H9 (cell line): ENCODE measurements at regions not wholly inside any gene's neighbourhood (a gene's known extent, or its start where the extent isn't known, plus 50 kb on each side); places are given as distances from the start of the nearest gene placed in this dataset.

Experiments used
- DNase-seq: peaks from one replicate; pipeline ENCODE4 v3.0.0-alpha.2; 2017
- H2AFZ ChIP-seq: one replicate; pipeline ENCODE4 v1.6.1; 2013; ENCODE audit warnings: mild to moderate bottlenecking, low read length, control low read depth, moderate library complexity
- H2AK5ac ChIP-seq: 2 replicates; pipeline ENCODE4 v1.6.1; 2013; ENCODE audit warnings: low read length, control low read depth, mixed read lengths; ENCODE audit not compliant: insufficient read length
- H2BK120ac ChIP-seq: one replicate; pipeline ENCODE4 v1.6.1; 2013; ENCODE audit warnings: low read depth, mild to moderate bottlenecking, low read length, control low read depth, inconsistent platforms; ENCODE audit not compliant: poor library complexity, severe bottlenecking
- H2BK12ac ChIP-seq: 2 replicates; pipeline ENCODE4 v1.6.1; 2013; ENCODE audit warnings: low read length, control low read depth, mixed read lengths, low read depth; ENCODE audit not compliant: insufficient read length
- H2BK15ac ChIP-seq: 2 replicates; pipeline ENCODE4 v1.6.1; 2013; ENCODE audit warnings: low read depth, low read length, control low read depth
- H2BK20ac ChIP-seq: one replicate; pipeline ENCODE4 v1.6.1; 2013; ENCODE audit warnings: low read depth, mild to moderate bottlenecking, low read length, control low read depth, inconsistent platforms; ENCODE audit not compliant: poor library complexity, severe bottlenecking
- H2BK5ac ChIP-seq: 2 replicates; pipeline ENCODE4 v1.6.1; 2013; ENCODE audit warnings: low read length, control low read depth, mixed read lengths; ENCODE audit not compliant: insufficient read length
- H3K14ac ChIP-seq: 2 replicates; pipeline ENCODE4 v1.6.1; 2013; ENCODE audit warnings: low read length, control low read depth; ENCODE audit not compliant: insufficient read depth
- H3K18ac ChIP-seq: 2 replicates; pipeline ENCODE4 v1.6.1; 2013; ENCODE audit warnings: low read depth, mild to moderate bottlenecking, mixed read lengths, low read length, control low read depth; ENCODE audit not compliant: insufficient read length
- H3K23ac ChIP-seq: 2 replicates; pipeline ENCODE4 v1.6.1; 2013; ENCODE audit warnings: low read length, control low read depth, mixed read lengths, low read depth; ENCODE audit not compliant: insufficient read length
- H3K23me2 ChIP-seq: 2 replicates; pipeline ENCODE4 v1.6.1; 2013; ENCODE audit warnings: low read depth, mild to moderate bottlenecking, mixed read lengths, low read length, control low read depth; ENCODE audit not compliant: insufficient read length, poor library complexity, severe bottlenecking
- H3K27ac ChIP-seq: 2 replicates; pipeline ENCODE4 v1.5.1; 2013; ENCODE audit warnings: low read length, control low read depth, mixed read lengths, low read depth; ENCODE audit not compliant: insufficient read length
- H3K27me3 ChIP-seq: 2 replicates; pipeline ENCODE4 v1.6.1; 2013; ENCODE audit warnings: low read length, control low read depth, inconsistent platforms; ENCODE audit not compliant: insufficient read depth
- H3K4ac ChIP-seq: 2 replicates; pipeline ENCODE4 v1.6.1; 2013; ENCODE audit warnings: low read depth, mild to moderate bottlenecking, control low read depth, inconsistent platforms, low read length, moderate library complexity
- H3K4me1 ChIP-seq: 2 replicates; pipeline ENCODE4 v1.6.1; 2013; ENCODE audit warnings: low read length, control low read depth, inconsistent platforms; ENCODE audit not compliant: insufficient read depth
- H3K4me2 ChIP-seq: 2 replicates; pipeline ENCODE4 v1.6.1; 2013; ENCODE audit warnings: low read length, control low read depth, mixed read lengths; ENCODE audit not compliant: insufficient read length, insufficient read depth
- H3K56ac ChIP-seq: 2 replicates; pipeline ENCODE4 v1.6.1; 2013; ENCODE audit warnings: low read depth, mild to moderate bottlenecking, mixed read lengths, low read length, control low read depth; ENCODE audit not compliant: insufficient read length
- H3K79me1 ChIP-seq: 2 replicates; pipeline ENCODE4 v1.6.1; 2013; ENCODE audit warnings: low read depth, mild to moderate bottlenecking, moderate library complexity, low read length, control low read depth, inconsistent platforms; ENCODE audit not compliant: insufficient read depth, poor library complexity, severe bottlenecking
- H3K79me2 ChIP-seq: 2 replicates; pipeline ENCODE4 v1.6.1; 2013; ENCODE audit warnings: low read length, control low read depth, inconsistent platforms; ENCODE audit not compliant: insufficient read depth
- H3K9ac ChIP-seq: 2 replicates; pipeline ENCODE4 v1.6.1; 2013; ENCODE audit warnings: low read length, control low read depth, mixed read lengths; ENCODE audit not compliant: insufficient read length; ENCODE audit errors: extremely low read depth
- H3K9me3 ChIP-seq: one replicate; pipeline ENCODE4 v1.6.1; 2013; ENCODE audit warnings: low read depth, low read length, inconsistent platforms; ENCODE audit not compliant: control insufficient read depth
- H3T11ph ChIP-seq: one replicate; pipeline ENCODE4 v1.6.1; 2013; ENCODE audit warnings: mild to moderate bottlenecking, low read length, control low read depth, inconsistent platforms
- H4K20me1 ChIP-seq: one replicate; pipeline ENCODE4 v1.6.1; 2013; ENCODE audit not compliant: control insufficient read depth, insufficient read length, insufficient read depth
- H4K5ac ChIP-seq: 2 replicates; pipeline ENCODE4 v1.6.1; 2013; ENCODE audit warnings: low read depth, mild to moderate bottlenecking, mixed read lengths, low read length, control low read depth; ENCODE audit not compliant: insufficient read length
- H4K8ac ChIP-seq: replicated peaks from 2 replicates; pipeline ENCODE4 v1.6.1; 2013; ENCODE audit warnings: low read length, control low read depth, mixed read lengths, low read depth; ENCODE audit not compliant: insufficient read length
- H4K91ac ChIP-seq: 2 replicates; pipeline ENCODE4 v1.6.1; 2013; ENCODE audit warnings: low read depth, mild to moderate bottlenecking, moderate library complexity, mixed read lengths, low read length, control low read depth; ENCODE audit not compliant: insufficient read length
- H3K27ac Mint-ChIP-seq, 3 experiments: 2 replicates in 2 of 3; 3 replicates in 1 of 3; pipeline ENCODE4 v1.8.0; 2020 to 2021; ENCODE audit warnings: mixed read lengths in 3 of 3, mild to moderate bottlenecking in 1 of 3, moderate library complexity in 1 of 3
- H3K27me3 Mint-ChIP-seq: 2 replicates; pipeline ENCODE4 v1.8.0; 2021; ENCODE audit warnings: low read depth, mild to moderate bottlenecking, moderate library complexity, mixed read lengths
- H3K36me3 Mint-ChIP-seq, 3 experiments: 2 replicates in 2 of 3; 3 replicates in 1 of 3; pipeline ENCODE4 v1.8.0; 2020 to 2021; ENCODE audit warnings: low read depth in 3 of 3, mixed read lengths in 3 of 3; ENCODE audit not compliant: insufficient read depth in 1 of 3
- H3K4me1 Mint-ChIP-seq, 2 experiments: 2 replicates each; pipeline ENCODE4 v1.8.0; 2020; ENCODE audit warnings: mixed read lengths in 2 of 2
- H3K4me3 Mint-ChIP-seq, 2 experiments: 2 replicates in 1 of 2; 3 replicates in 1 of 2; pipeline ENCODE4 v1.8.0; 2020 to 2021; ENCODE audit warnings: mild to moderate bottlenecking in 2 of 2, mixed read lengths in 2 of 2, moderate library complexity in 1 of 2
- H3K9me3 Mint-ChIP-seq, 2 experiments: 2 replicates in 1 of 2; 3 replicates in 1 of 2; pipeline ENCODE4 v1.8.0; 2020; ENCODE audit warnings: mild to moderate bottlenecking in 2 of 2, mixed read lengths in 2 of 2, moderate library complexity in 1 of 2
- WGBS: extraction: QIAGEN DNeasy Blood & Tissue Kit; methylation state at CpG from one replicate; pipeline ENCODE4 v1.1.7; 2013; ENCODE audit warnings: missing lambda C conversion rate, low lambda C conversion rate, mixed read lengths; ENCODE audit not compliant: insufficient read length; ENCODE audit errors: extremely low coverage; 5-methylcytosine and 5-hydroxymethylcytosine counted together
- TF ChIP-seq, protein P1 (sequence below): fragments of 200-600 bp; sonication (generic); conservative IDR thresholded peaks from 3 replicates; pipeline ENCODE4 v1.8.0; 2021; ENCODE audit warnings: antibody characterized with exemption, mild to moderate bottlenecking

DNA sequence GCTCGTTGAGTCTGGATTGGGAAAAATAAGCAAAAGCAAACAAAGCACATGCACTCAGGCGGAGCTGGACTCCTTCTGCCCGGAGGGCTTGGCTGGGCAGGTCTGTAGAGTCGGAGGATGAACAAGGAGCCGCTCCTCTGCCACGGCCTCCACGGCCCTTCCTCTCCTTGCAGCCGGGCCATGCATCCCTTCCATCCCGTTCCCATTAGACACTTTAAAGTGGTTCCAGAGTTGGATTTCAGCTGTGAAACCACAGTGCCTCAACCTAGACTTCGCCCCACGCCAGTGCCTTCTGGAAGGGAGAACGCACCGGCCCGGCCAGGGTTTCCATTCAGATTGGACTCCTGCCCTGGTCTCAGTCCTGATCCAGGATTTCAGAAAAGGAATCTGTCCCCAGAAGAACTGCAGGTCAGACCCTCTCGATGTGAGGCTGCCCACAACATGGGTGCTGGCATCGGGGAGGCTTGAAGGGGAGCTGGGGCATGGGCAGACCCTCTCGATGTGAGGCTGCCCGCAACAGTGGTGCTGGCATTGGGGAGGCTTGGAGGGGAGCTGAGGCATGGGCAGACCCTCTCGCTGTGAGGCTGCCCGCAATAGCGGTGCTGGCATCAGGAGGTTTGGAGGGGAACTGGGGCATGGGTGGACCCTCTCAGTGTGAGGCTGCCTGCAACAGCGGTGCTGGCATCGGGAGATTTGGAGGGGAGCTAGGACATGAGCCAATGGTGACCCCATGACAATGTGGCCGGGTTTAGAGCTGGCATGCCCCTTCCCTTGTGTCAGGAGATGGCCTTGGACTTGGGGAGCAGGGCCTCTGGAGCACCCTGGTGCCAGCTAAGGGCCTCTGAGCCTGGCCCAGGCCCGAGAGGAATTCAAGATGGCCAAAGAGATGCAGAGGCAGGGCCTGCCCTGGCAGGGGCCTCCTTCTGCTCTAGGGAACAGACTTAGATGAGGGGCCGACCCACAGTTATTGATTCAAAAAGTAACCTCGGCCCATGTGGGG, 304.5 kb downstream of the NDUFA10 start:
- no peak overlapping the region for H3T11ph ChIP-seq
- Mint-ChIP-seq H3K4me3 (no peak overlapping the region), H3K36me3 (peaks cover 0 to 3% (median 0%) of the 10 kb centered on the region in 3 experiments; a peak in 1 of 7 replicates), H3K27ac (peak overlapping the region in 1 of 3 experiments; percentile 48; a peak in 1 of 7 replicates), H3K27me3 (no peaks in the 10 kb centered on the region; the same call in 1 of the 2 replicates), H3K9me3 (peaks cover 4 to 8% of the 10 kb centered on the region in 2 experiments; a peak in 4 of 5 replicates), H3K4me1 (peaks cover 4 to 10% of the 10 kb centered on the region in 2 experiments; a peak in 2 of 4 replicates)
- no peaks in the 10 kb centered on the region for H3K27me3 ChIP-seq
- no peak overlapping the region for H3K56ac ChIP-seq
- no peak overlapping the region for H3K9ac ChIP-seq
- no peak overlapping the region for H2BK15ac ChIP-seq
- H2BK120ac ChIP-seq: no peak overlapping the region
- no peak overlapping the region for H2AK5ac ChIP-seq
- H4K8ac ChIP-seq: no peak overlapping the region
- no peak overlapping the region for H3K23ac ChIP-seq
- H3K18ac ChIP-seq: no peak overlapping the region
- H3K4me1 ChIP-seq: no peaks in the 10 kb centered on the region
- no peak overlapping the region for H3K4ac ChIP-seq
- no peaks in the 10 kb centered on the region for H3K9me3 ChIP-seq
- no peak overlapping the region for H3K14ac ChIP-seq
- H4K5ac ChIP-seq: no peak overlapping the region
- H2BK5ac ChIP-seq: no peak overlapping the region
- no peak overlapping the region for H3K4me2 ChIP-seq
- no CpG with 5 or more reads among the region's 27 CpGs for WGBS
- no peak overlapping the region for H2BK12ac ChIP-seq
- no peak overlapping the region for H4K91ac ChIP-seq
- H3K79me2 ChIP-seq: no peaks in the 10 kb centered on the region
- DNase-seq: peak; percentile 15
- H4K20me1 ChIP-seq: no peaks in the 10 kb centered on the region
- no peaks in the 10 kb centered on the region for H3K79me1 ChIP-seq
- H3K23me2 ChIP-seq: no peaks in the 10 kb centered on the region
- no peak overlapping the region for H3K27ac ChIP-seq
- H2BK20ac ChIP-seq: no peak overlapping the region
- TF ChIP-seq, protein P1, sequence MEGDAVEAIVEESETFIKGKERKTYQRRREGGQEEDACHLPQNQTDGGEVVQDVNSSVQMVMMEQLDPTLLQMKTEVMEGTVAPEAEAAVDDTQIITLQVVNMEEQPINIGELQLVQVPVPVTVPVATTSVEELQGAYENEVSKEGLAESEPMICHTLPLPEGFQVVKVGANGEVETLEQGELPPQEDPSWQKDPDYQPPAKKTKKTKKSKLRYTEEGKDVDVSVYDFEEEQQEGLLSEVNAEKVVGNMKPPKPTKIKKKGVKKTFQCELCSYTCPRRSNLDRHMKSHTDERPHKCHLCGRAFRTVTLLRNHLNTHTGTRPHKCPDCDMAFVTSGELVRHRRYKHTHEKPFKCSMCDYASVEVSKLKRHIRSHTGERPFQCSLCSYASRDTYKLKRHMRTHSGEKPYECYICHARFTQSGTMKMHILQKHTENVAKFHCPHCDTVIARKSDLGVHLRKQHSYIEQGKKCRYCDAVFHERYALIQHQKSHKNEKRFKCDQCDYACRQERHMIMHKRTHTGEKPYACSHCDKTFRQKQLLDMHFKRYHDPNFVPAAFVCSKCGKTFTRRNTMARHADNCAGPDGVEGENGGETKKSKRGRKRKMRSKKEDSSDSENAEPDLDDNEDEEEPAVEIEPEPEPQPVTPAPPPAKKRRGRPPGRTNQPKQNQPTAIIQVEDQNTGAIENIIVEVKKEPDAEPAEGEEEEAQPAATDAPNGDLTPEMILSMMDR: no peak
- H2AFZ ChIP-seq: no peak overlapping the region
